T-helper 2 cell (primary cell): ENCODE measurements at regions not wholly inside any gene's neighbourhood (a gene's known extent, or its start where the extent isn't known, plus 50 kb on each side); places are given as distances from the start of the nearest gene placed in this dataset.
"Not testable (repeated sequence)": the region's sequence is repeated elsewhere in the genome, so short reads cannot be mapped to it uniquely, and the experiment has no call there.

Experiments used
- DNase-seq, 5 experiments: peaks; one replicate each; pipeline versions ENCODE4 v3.0.0 to v3.0.0-alpha.2; 2012 to 2022

DNA sequence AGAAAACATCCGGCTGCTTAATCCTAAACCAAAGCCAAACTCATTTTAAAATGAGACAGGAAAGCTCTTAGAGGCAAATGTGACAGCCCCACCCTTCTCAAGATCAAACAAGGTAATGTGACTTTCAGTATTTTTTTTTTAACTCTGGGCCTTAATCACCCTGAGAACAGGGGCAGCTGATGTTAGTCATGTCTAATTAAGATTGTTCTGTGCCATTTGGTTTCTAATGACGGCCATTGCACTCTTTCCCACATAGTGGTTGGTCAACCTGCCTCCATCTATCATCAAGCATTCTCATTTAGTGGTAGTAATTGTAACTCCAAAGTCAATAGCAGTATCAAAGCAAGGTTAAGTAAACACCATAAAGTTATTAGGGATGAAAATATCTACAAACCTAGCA is 191.6 kb upstream of the EXOC2 start:
- no peak for DNase-seq

DNA sequence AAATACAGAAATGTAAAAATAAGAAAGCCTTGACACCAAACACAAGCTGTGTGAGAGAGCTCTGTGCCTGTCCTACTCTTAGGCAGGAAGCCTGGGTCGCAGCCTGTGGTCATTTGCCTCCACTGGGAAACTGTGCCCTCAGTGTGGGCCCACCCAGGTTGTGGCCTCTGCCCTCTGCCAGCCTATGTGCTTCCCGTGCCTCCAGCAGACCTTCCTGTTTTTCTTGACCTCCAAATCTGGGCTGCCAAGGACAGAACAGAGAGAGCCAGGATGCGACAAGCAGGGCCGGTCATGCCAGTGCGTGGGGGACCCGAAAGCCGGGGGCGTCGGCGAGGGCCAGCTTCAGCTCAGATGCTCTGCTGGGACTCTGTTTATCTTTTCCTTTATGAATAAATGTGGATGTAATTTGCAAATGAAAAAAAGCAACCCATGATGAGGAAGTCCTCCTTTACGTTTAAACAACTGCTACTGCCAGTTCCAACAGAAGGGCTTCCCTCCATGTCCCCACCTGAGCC is 189.2 kb upstream of the EXOC2 start:
- no peak for DNase-seq

DNA sequence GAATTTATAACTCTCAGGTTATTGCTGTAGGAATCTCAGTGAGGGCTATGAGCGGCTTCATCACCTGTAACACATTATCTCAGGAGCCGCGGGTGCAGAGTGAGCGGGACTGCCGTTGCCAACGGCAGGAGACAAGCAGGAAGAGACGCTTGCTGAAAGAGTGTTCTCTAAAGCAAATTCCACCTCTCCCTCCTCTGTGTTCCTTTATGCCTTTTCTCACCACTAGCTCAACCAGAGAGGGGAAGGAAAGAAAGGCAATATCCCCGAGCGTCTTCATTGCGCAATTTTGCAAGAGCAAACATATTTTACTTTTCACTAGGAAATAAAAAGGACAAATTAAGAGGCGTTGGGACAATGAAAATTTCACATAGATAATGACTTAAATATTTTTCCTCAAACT is 185.2 kb upstream of the EXOC2 start:
- DNase-seq = no peak

DNA sequence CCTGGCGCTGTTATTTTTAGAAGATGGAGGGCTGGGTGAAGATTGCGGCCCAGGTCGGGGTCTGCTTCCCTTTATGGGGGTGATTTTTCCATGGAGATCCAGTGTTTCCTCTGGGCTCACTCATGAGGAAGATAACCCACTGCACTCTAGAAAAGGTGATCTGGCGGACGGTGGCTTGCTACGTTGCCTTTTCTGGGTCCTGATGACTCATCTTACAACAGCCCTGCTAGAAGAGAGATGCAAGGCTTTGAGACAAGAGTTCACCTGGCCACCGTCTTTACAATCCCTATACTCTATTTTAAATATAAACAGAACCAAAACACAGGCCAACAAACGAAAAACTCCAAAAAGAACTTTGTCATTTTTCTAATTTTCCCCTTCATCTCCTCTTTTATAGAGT is 182.1 kb upstream of the EXOC2 start:
- DNase-seq = no peak

DNA sequence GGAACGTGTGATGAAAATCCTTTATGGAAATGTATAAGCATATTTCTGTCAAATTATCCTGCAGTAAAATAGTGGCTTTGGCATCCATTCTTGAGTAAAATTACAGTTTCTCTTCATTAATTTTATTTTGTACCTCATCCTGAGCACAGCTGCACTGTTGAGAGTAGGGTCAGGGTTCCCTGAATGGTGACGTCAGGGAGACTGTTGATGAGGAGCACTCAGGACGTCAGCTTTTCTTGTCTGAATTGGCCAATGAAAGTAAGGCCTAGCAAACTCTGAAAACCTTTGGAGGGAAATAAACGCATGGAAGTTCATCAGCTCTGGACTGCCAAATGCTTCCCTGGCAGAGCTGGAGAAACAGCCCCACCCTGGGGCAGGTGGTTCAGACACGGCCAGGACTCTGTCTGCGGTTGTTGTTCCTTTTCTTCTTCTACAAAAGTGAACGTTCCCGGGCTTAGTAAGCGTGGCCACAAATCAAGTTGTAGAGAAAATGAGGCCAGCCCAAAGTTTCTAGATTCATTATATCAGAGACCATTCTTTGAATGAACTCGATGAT is 179.7 kb upstream of the EXOC2 start:
- DNase-seq = no peak

DNA sequence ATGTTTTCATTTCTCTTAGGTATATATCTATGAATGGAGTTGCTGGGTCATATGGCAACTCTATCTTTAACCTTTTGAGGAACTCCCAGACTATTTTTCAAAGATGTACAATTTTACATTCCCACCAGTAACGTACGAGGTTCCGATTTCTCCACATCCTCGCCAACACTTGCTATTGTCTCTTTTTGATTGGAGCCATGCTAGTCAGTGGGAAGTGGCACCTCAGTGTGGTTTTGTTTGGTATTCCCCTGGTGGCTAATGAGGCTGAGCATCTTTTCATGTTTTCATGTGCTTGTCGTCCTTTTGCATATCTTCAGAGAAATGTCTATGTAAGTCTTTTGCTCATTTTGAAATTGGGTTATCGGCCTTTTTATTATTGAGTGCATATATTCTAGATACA is 178.6 kb upstream of the EXOC2 start:
- DNase-seq = no peak

DNA sequence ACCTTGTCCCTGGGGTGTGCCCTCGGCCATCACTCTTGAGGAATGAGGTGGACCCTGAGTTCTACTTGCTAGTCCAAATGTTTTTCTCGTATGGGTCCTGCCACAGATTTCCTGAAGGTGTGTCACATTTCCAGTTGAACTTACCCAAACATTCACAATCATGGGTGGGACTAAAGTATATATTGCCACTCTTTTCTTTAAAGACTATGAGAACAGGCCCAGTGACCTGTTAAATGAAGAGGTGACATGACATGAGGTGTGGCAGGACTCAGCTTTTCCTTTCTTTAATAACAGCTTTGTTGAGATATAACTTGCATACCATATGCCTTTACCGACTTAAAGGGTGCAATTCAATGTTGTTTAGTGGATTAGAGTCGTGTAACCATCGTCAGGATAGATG is 177.2 kb upstream of the EXOC2 start:
- DNase-seq = no peak

DNA sequence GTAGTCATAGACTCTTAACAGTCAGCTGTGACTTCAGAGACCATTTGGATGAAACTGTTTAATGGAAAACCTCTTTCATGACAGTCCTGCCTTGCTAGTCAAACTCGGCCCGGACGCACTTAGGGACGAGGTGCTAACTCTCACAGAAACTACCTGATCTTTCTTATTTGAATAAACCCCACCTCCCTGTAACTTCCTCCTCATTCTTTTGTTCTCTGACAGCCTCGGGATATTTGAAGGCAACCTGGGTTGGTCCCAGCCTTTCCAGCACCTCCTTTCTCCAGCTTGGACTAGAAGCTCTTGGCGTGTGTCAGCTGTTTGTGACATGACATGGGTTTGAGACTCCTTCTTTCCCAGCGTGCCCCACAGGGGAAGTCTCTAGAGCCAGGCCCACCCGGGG is 175.3 kb upstream of the EXOC2 start:
- DNase-seq = no peak

DNA sequence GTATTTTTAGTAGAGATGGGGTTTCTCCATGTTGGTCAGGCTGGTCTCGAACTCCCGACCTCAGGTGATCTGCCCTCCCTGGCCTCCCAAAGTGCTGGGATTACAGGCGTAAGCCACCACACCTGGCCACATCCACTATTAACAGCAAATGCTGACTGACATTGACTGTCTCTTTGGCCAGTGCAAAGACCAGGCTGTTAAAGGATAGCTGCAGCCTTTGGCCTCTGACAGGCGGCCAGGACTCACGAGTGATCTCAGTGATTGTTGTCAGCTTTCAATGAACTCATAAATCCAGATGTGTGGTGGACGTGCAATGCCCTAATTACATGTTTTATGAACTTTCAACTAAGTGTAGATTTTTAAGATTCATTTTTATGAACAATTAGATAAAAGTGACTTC is 174.4 kb upstream of the EXOC2 start:
- DNase-seq = no peak

DNA sequence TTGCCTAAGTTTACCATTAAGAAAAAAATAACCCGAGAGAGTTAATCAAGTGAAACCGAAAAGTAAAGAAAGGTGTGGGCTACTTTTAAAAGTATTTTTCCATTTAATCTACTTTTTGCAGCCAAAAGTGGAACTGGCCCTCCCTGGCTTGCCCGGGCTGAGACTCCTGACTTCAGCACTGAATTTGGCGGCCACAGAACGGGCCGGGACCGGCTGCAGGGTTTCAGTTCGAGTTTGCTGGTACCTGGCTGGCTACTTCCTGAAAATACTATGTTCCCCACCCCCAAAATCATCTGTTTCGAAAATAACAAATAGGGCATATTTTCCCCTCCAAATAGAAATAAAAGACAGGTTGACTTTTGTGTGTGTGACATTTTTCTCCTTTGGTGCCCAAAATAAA is 173.4 kb upstream of the EXOC2 start:
- DNase-seq = no peak

DNA sequence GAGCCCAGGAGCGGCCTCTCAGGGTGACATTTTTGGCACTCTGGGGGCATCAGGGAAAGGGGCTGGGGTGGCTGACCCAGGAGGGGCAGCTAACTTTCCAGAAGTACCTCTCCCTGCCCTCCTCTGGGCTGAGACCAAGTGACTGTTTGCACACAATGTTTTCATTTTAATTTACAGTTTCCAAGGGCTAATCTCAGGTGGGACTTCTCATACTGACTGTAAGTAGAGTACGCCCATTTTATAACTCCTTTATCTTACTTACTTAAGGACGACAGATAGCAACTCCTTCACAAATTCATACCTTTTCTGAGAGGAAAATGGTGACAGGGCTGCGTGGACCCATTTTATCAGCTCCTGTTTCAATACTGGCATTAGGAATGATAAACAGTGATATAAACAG is 172.9 kb upstream of the EXOC2 start:
- DNase-seq = no peak

DNA sequence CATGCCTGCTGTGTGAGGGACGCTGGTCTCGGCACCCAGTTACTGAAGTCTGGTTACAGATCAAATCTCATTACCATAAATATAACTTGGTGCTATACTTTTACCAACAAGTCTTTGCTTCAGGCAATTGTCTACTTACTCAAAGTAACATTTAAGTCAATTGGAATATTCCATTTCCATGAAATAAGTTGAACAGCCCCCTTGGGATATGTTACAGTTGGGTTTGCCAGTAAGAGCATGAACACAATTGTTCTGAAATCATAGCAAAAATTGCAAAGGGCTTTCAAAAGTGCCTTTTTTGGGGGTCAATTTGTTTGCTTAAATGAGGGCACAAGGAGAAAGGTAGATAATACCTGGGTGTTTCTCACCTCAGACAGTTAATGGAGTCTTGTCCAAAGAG is 170.9 kb upstream of the EXOC2 start:
- DNase-seq = no peak

DNA sequence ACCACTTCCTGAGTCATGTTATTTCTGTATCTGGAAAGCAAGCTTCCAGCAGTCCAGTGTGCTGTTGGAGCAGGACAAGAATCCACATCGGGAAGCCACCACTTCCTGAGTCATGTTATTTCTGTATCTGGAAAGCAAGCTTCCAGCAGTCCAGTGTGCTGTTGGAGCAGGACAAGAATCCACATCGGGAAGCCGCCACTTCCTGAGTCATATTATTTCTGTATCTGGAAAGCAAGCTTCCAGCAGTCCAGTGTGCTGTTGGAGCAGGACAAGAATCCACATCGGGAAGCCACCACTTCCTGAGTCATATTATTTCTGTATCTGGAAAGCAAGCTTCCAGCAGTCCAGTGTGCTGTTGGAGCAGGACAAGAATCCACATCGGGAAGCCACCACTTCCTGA is 170.2 kb upstream of the EXOC2 start:
- not testable (repeated sequence) for DNase-seq

DNA sequence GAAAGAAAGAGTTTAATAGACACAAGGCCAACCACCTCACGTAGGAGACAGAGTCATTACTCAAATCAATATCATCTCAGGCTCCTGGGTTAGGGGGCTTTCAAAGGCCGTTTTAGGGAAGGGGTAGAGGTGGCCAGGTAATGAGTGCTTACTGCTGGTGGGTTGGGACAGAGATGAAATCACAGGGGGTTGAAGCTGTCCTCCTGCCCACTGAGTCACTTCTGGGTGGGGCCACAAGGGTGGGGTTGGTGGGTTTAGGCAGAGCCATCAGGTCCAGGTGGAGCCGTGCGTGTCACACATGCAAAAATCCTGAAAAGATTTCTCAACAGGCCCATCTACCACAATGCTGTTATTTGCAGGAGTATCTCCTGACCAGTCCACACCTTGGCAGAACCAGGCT is 167.0 kb upstream of the EXOC2 start:
- DNase-seq = no peak

DNA sequence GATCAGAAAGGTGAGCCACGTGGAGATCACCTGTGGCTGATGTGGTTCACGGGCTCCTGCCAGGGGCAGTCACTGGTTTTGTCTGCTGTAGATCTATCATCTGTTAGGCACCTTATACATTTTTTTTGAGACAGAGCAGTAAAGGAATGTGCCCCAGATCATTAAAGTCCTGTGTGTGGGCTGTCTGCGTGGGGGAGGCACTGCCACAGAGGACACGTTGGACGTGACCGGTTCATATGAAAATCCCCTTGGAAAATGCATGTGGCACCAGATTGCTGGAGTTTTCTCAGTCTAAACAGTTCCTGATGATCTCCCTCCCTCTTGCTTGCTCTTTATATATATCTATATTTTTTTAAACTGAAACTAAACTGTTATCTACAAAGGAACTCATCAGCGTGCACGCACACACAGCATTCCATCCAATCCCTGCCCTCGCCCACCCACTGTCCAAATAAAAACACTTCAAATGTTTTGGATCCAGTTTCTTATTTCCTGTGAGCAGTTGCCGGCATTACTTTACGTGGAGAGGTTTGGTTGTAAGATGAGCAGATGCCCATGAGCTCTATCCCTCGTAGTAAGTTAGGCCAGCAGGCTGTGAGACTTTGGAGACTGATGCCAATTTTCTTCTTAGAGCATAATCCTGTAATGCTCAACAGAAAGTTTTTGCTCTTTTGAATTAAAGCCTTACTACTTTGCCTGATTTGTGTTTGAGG is 161.6 kb upstream of the EXOC2 start:
- DNase-seq = no peak

DNA sequence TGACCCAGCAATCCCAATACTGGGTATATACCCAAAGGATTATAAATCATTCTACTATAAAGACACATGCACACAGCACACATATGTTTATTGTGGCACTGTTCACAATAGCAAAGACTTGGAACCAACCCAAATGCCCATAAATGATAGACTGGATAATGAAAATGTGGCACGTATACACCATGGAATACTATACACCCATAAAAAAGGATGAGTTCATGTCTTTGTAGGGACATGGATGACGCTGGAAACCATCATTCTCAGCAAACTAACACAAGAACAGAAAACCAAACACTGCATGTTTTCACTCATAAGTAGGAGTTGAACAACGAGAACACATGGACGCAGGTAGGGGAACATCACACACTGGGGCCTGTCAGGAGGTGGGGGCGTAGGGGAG is 159.3 kb upstream of the EXOC2 start:
- not testable (repeated sequence) for DNase-seq

DNA sequence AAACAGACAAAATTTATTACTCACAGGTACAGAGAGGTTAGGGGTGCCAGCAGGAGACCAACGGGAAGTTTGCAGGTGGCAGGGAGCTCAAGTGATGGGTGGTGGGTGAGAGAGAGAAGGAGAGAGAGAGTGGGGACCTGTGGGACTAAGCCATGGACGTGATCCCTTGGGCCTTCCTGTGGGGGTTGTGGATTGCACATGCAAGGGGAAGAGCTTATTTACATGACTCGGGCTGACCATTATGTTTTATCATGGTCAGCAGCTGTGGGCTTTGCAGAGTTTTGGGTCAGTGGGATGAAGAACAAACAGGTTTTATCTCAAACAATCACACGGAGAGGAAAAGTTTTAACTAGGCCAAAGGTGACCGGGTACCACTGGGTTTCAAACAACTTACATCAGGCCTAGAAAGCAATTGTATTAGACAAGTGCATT is 156.2 kb upstream of the EXOC2 start:
- DNase-seq = no peak

DNA sequence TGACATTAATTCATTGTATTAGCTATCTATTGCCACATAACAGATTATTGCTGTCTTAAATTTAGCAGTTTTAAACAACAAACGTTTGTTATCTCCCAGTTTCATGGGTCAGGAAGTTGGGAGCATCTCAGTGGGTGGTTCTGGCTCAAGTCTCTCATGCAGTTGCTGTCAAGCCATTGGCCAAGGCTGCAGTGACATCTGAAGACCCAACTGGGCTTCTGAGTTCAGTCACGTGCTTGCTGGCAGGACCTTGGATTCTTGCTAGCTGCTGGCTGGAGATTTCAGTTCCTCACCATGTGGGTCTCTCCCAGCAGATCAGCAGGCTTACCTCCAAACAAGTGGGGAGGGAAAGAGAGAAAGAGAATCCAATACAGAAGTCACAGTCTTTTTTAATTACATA is 152.6 kb upstream of the EXOC2 start:
- no peak for DNase-seq

DNA sequence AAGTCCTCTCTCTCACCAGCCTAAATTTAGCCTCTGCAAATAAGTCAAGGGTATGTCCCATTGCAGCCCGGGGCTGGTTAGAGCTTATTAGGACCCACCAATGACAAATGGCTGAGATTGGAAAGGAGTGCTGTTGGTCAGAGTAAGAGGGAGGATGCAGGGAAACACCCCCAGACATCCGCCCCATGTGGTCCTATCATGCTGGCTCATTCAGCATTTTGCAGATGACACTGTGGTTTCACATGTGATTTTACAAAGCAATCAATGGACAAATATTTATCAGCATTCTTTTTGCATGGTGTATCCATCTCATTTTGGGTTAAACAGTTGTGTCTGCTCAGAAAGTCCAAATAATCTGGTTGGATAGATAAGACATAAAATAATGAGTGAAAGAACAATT is 152.2 kb upstream of the EXOC2 start:
- no peak for DNase-seq

DNA sequence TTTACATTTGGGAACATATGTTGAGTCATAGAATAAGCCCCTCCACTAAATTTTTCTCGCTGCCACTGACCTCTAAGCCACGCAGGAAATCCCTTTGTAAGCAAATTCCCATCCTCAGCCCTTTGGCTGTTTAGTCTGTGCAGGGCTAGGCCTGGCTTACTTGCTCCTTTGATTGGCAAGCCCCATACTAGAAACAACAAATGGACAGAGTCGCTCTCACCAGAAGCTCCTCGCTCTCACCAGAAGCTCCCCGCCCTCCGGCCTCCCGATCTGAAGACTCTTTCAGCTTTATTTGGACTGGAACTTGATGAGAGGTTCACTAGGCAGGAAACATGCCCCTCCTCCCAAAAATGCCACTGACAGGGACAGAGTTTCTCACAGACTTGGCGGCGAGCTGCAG is 149.2 kb upstream of the EXOC2 start:
- DNase-seq = no peak

DNA sequence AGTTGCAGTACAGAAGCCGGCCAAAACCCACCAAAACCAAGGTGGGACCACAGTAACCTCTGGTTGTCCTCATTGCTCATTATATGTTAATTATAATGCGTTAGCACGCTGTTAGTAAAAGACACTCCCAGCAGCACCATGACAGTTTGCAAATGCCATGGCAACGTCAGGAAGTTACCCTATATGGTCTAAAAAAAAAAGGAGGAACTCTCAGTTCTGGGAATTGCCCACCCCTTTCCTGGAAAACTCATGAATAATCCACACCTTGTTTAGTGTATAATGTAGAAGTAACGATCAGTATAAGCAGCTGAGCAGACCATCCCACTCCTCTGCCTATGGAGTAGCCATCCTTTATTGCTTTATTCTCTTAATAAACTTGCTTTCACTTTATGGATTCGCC is 148.6 kb upstream of the EXOC2 start:
- no peak for DNase-seq

DNA sequence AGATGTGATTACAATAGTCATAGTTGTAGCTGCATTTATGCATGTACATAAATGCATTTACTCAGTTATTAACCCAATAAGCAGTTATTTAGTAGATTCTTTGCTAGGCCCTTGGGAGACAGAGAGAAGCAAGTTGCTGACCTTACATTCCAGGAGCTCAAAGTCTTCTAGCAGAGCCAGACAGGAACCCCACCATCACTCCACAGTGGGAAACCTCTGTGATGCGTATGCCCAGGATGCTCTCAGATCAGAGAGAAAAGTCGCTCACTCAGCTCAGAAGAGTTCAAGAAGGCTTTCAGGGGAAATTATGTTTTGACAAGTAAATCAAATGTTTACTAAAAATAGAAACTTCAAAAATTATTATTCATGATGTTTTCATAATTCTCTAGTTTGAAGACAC is 146.3 kb upstream of the EXOC2 start:
- no peak for DNase-seq

DNA sequence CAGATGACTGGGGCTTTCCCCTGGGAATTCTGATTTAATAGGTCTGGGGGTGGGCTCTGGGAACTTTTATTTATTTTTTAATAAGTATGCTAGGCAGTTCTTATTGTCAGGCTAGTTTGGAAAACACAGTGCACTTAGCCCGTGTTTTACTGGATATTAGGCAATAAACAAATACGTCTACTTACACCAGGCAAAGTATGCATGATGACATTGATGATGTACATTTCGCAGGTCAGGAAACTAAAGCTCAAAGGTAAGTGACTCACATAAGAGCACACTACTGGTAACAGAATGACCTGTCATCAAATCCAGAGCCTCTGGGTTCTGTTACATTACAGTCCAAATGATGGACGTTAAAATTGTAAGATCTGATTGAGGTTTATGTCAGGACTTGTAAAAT is 144.4 kb upstream of the EXOC2 start:
- DNase-seq = no peak

DNA sequence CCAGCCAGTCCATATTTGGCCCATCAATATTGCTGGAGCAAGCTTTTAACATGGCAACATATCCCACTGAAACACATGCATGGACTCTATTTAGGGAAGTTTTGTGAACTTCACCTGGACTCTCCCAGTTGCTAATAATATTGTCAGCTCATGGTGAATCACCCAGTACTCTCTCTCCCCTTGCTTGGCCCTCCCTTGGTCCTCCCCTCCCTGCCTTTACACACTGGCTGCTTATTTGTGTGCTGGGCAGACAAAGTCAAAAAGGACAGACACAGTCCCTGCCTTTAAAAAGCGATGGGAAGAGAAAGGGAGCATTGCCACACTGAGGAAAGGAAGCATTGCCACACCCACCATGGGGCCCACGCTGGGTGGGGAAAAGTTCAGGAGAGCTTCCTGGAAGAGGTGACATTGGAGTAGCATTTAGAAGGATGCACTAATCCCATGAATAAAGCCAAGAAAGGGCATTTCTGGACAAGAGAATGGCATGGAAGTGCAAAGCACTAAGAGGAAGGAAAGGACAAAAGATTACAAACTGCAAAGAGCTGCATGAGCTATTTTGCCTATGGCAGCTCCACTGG is 143.4 kb upstream of the EXOC2 start:
- DNase-seq = no peak
